ENCODE measurements at regions not wholly inside any gene's neighbourhood (a gene's known extent, or its start where the extent isn't known, plus 50 kb on each side); places are given as distances from the start of the nearest gene placed in this dataset.

- DNase-seq = no peak
These were observed 611.8 kb downstream of the BRD1 start for GRCh38 chr22:49215840-49216239.

GRCh38 chr22:49214976-49215375 lies 612.7 kb downstream of the BRD1 start:
- no peak for DNase-seq

- no peak for DNase-seq
These were observed 613.8 kb downstream of the BRD1 start for GRCh38 chr22:49213731-49214352.

GRCh38 chr22:49212466-49212865 lies 615.2 kb downstream of the BRD1 start:
- DNase-seq = no peak

- DNase-seq = no peak
These were observed 615.7 kb downstream of the BRD1 start for GRCh38 chr22:49212002-49212401.

GRCh38 chr22:49211176-49211575 lies 616.5 kb downstream of the BRD1 start:
- DNase-seq = no peak

- DNase-seq = no peak
These were observed 617.1 kb downstream of the BRD1 start for GRCh38 chr22:49210606-49211005.

- DNase-seq = no peak
These were observed 618.0 kb downstream of the BRD1 start for GRCh38 chr22:49209452-49210195.

GRCh38 chr22:49208768-49209252 lies 618.9 kb downstream of the BRD1 start:
- no peak for DNase-seq

GRCh38 chr22:49208004-49208402 lies 619.7 kb downstream of the BRD1 start:
- DNase-seq = no peak

GRCh38 chr22:49207008-49208003 lies 620.4 kb downstream of the BRD1 start:
- no peak for DNase-seq

GRCh38 chr22:49206281-49206680 lies 621.4 kb downstream of the BRD1 start:
- DNase-seq = no peak

- DNase-seq = no peak
These were observed 622.2 kb downstream of the BRD1 start for GRCh38 chr22:49205483-49205800.

GRCh38 chr22:49204599-49205482 lies 622.8 kb downstream of the BRD1 start:
- no peak for DNase-seq

- DNase-seq = no peak
These were observed 623.6 kb downstream of the BRD1 start for GRCh38 chr22:49203859-49204598.

- DNase-seq = no peak
These were observed 624.4 kb downstream of the BRD1 start for GRCh38 chr22:49203091-49203858.

GRCh38 chr22:49202226-49202625 lies 625.4 kb downstream of the BRD1 start:
- no peak for DNase-seq

GRCh38 chr22:49201046-49201970 lies 626.4 kb downstream of the BRD1 start:
- no peak for DNase-seq

- no peak for DNase-seq
These were observed 628.4 kb downstream of the BRD1 start for GRCh38 chr22:49199224-49199623.

GRCh38 chr22:49198705-49199084 lies 629.0 kb downstream of the BRD1 start:
- no peak for DNase-seq

Measured in activated naive CD4-positive, alpha-beta T cell treated with anti-CD3 and anti-CD28 coated beads, Interleukin-2, amount 50 U/mL, for 16 hours (primary cell).